KG1 (cell line): ENCODE measurements at regions not wholly inside any gene's neighbourhood (a gene's known extent, or its start where the extent isn't known, plus 50 kb on each side); places are given as distances from the start of the nearest gene placed in this dataset.
A peak's percentile ranks its signal among the peaks of the same experiment; 100 is the strongest.
"Not testable (repeated sequence)": the region's sequence is repeated elsewhere in the genome, so short reads cannot be mapped to it uniquely, and the experiment has no call there.

Experiments used
- DNase-seq: peaks from one replicate; lab custom pipeline; 2025; lab: John Stamatoyannopoulos, UW

- DNase-seq: no peak
Observed at GRCh38 chrY:20042993-20043392, 298.5 kb upstream of the KDM5D start.

- DNase-seq: no peak
Observed at GRCh38 chrY:20025676-20026075, 281.1 kb upstream of the KDM5D start.

- DNase-seq: not testable (repeated sequence)
Observed at GRCh38 chrY:19993410-19993809, 248.9 kb upstream of the KDM5D start.

- DNase-seq: no peak
Observed at GRCh38 chrY:19973012-19973411, 228.5 kb upstream of the KDM5D start.

- no peak for DNase-seq
Observed at GRCh38 chrY:19947702-19948101, 203.2 kb upstream of the KDM5D start.

- no peak for DNase-seq
Observed at GRCh38 chrY:19899011-19899410, 154.5 kb upstream of the KDM5D start.

- DNase-seq: no peak
Observed at GRCh38 chrY:19892076-19892964, 147.8 kb upstream of the KDM5D start.

GRCh38 chrY:19882145-19882544 lies 137.6 kb upstream of the KDM5D start:
- DNase-seq: no peak

GRCh38 chrY:19869715-19870114 lies 125.2 kb upstream of the KDM5D start:
- DNase-seq: no peak

- DNase-seq: no peak
Observed at GRCh38 chrY:19869281-19869680, 124.8 kb upstream of the KDM5D start.

GRCh38 chrY:19868647-19869046 lies 124.1 kb upstream of the KDM5D start:
- DNase-seq: no peak

GRCh38 chrY:19856474-19857135 lies 112.1 kb upstream of the KDM5D start:
- peak; percentile 25 for DNase-seq

- DNase-seq: no peak
Observed at GRCh38 chrY:19842972-19843371, 98.4 kb upstream of the KDM5D start.

GRCh38 chrY:19824136-19824535 lies 79.6 kb upstream of the KDM5D start:
- DNase-seq: no peak

GRCh38 chrY:19818546-19818945 lies 74.0 kb upstream of the KDM5D start:
- no peak for DNase-seq

- no peak for DNase-seq
Observed at GRCh38 chrY:19816920-19817319, 72.4 kb upstream of the KDM5D start.

- no peak for DNase-seq
Observed at GRCh38 chrY:19816053-19816823, 71.7 kb upstream of the KDM5D start.
